Trophoblast cell (in vitro differentiated cells and primary cell): ENCODE measurements at regions not wholly inside any gene's neighbourhood (a gene's known extent, or its start where the extent isn't known, plus 50 kb on each side); places are given as distances from the start of the nearest gene placed in this dataset.

Source experiments
- DNase-seq, 2 donors: peaks; one replicate each; pipeline ENCODE4 v3.0.0-alpha.2; 2016
- H2AFZ ChIP-seq: 2 replicates; pipeline ENCODE4 v1.6.1; 2013; ENCODE audit warnings: low read length, moderate library complexity, mild to moderate bottlenecking; ENCODE audit not compliant: insufficient read depth, poor library complexity
- H2AK5ac ChIP-seq: 2 replicates; pipeline ENCODE4 v1.6.1; 2013; ENCODE audit warnings: mild to moderate bottlenecking, low read length
- H2BK120ac ChIP-seq: 2 replicates; pipeline ENCODE4 v1.6.1; 2013; ENCODE audit warnings: low read length, mild to moderate bottlenecking, moderate library complexity; ENCODE audit not compliant: insufficient read depth, poor library complexity
- H2BK12ac ChIP-seq: 2 replicates; pipeline ENCODE4 v1.6.1; 2013; ENCODE audit warnings: mild to moderate bottlenecking, low read length, moderate library complexity
- H2BK5ac ChIP-seq: 2 replicates; pipeline ENCODE4 v1.6.1; 2013; ENCODE audit warnings: low read length, low read depth, moderate library complexity, mild to moderate bottlenecking; ENCODE audit not compliant: poor library complexity
- H3K14ac ChIP-seq: 2 replicates; pipeline ENCODE4 v1.6.1; 2013; ENCODE audit warnings: mild to moderate bottlenecking, low read length
- H3K18ac ChIP-seq: 2 replicates; pipeline ENCODE4 v1.6.1; 2013; ENCODE audit warnings: mild to moderate bottlenecking, low read length
- H3K23ac ChIP-seq: 2 replicates; pipeline ENCODE4 v1.6.1; 2013; ENCODE audit warnings: low read length
- H3K27ac ChIP-seq: 2 replicates; pipeline ENCODE4 v1.5.1; 2013; ENCODE audit warnings: low read depth, mild to moderate bottlenecking, inconsistent platforms, low read length, moderate library complexity
- H3K27me3 ChIP-seq: 2 replicates; pipeline ENCODE4 v1.6.1; 2013; ENCODE audit warnings: inconsistent platforms, mild to moderate bottlenecking, low read length, moderate library complexity; ENCODE audit not compliant: insufficient read depth
- H3K36me3 ChIP-seq, 2 experiments: 1 replicate in 1 of 2; 2 replicates in 1 of 2; pipeline ENCODE4 v1.6.1; 2013; ENCODE audit warnings: low read length in 2 of 2, mild to moderate bottlenecking in 2 of 2, moderate library complexity in 1 of 2; ENCODE audit not compliant: insufficient read depth in 2 of 2, control insufficient read depth in 1 of 2
- H3K4ac ChIP-seq: 2 replicates; pipeline ENCODE4 v1.6.1; 2013; ENCODE audit warnings: low read depth, mild to moderate bottlenecking, low read length, moderate library complexity
- H3K4me1 ChIP-seq, 2 experiments: 1 replicate in 1 of 2; 2 replicates in 1 of 2; pipeline ENCODE4 v1.6.1; 2013; ENCODE audit warnings: low read length in 2 of 2, mild to moderate bottlenecking in 2 of 2, moderate library complexity in 1 of 2; ENCODE audit not compliant: insufficient read depth in 2 of 2, control insufficient read depth in 1 of 2
- H3K4me2 ChIP-seq: 2 replicates; pipeline ENCODE4 v1.6.1; 2013; ENCODE audit warnings: inconsistent platforms, mild to moderate bottlenecking, low read length, moderate library complexity
- H3K4me3 ChIP-seq: 2 replicates; pipeline ENCODE4 v1.5.1; 2013; ENCODE audit warnings: mild to moderate bottlenecking, low read depth, low read length, inconsistent platforms
- H3K79me1 ChIP-seq: one replicate; pipeline ENCODE4 v1.6.1; 2013; ENCODE audit warnings: low read length
- H3K79me2 ChIP-seq: 2 replicates; pipeline ENCODE4 v1.6.1; 2013; ENCODE audit warnings: low read length, mild to moderate bottlenecking; ENCODE audit not compliant: control insufficient read depth, insufficient read depth, poor library complexity
- H3K9ac ChIP-seq: 2 replicates; pipeline ENCODE4 v1.6.1; 2013; ENCODE audit warnings: mild to moderate bottlenecking, low read length
- H3K9me3 ChIP-seq: 2 replicates; pipeline ENCODE4 v1.6.1; 2013; ENCODE audit warnings: low read depth, mild to moderate bottlenecking, control low read depth, inconsistent platforms, low read length; ENCODE audit not compliant: insufficient read depth
- H4K12ac ChIP-seq: 2 replicates; pipeline ENCODE4 v1.6.1; 2013; ENCODE audit warnings: low read depth, mild to moderate bottlenecking, low read length, moderate library complexity
- H4K8ac ChIP-seq: 2 replicates; pipeline ENCODE4 v1.6.1; 2013; ENCODE audit warnings: low read depth, mild to moderate bottlenecking, low read length, moderate library complexity
- H4K91ac ChIP-seq: one replicate; pipeline ENCODE4 v1.6.1; 2013; ENCODE audit warnings: low read depth, mild to moderate bottlenecking, low read length, moderate library complexity
- whole genome bisulfite sequencing: extraction: QIAGEN DNeasy Blood & Tissue Kit; methylation state at CpG from one replicate; pipeline ENCODE4 v1.1.7; 2013; ENCODE audit warnings: missing lambda C conversion rate; ENCODE audit not compliant: insufficient read length, insufficient coverage; ENCODE audit errors: extremely low coverage; 5-methylcytosine and 5-hydroxymethylcytosine counted together

DNA sequence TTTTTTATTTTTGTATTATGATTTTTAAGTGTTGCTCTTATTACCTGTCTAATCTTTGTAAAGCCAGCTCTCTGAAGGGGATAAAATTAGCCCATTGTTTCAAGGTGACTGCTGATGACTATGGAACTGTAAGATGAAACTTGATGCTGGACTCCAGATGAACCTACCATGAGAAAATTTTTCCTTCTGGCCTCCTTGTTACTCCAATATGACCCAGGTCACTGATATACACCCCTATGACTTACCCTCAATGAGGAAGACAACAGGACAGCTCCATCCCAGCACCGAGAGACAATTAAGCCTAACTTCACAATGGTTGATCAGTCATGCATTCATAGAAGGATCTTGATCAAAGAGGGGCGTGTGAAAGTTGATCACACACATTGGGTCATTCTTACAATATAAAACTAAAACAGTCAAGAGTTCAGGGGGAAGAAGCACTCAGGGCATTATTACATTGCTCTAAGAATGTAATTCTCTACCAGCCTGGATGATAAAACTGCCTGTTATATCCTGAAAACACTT lies 230.8 kb upstream of the AGTR2 start:
- Histone ChIP-seq H3K4ac (no peak overlapping the region), H3K9ac (no peak overlapping the region), H3K9me3 (no peaks in the 10 kb centered on the region), H2AFZ (no peak overlapping the region), H4K12ac (no peak overlapping the region), H2BK12ac (no peak overlapping the region), H3K36me3 (peaks cover 2 to 5% of the 10 kb centered on the region in 2 experiments), H2AK5ac (no peak overlapping the region), H3K4me1 (peaks cover 0 to 3% of the 10 kb centered on the region in 2 experiments), H3K14ac (no peak overlapping the region), H2BK120ac (no peak overlapping the region), H4K91ac (no peak overlapping the region), H3K4me3 (no peak overlapping the region), H3K18ac (no peak overlapping the region), H3K27me3 (no peaks in the 10 kb centered on the region), H3K23ac (no peak overlapping the region), H2BK5ac (no peak overlapping the region), H3K4me2 (no peak overlapping the region), H4K8ac (no peak overlapping the region), H3K79me1 (no peaks in the 10 kb centered on the region), H3K79me2 (no peaks in the 10 kb centered on the region), H3K27ac (no peak overlapping the region)
- DNase-seq = no peak
- WGBS = no CpG with 5 or more reads among the region's 2 CpGs

- Histone ChIP-seq H2BK12ac (no peak overlapping the region), H4K91ac (no peak overlapping the region), H3K9ac (no peak overlapping the region), H3K18ac (no peak overlapping the region), H3K79me2 (no peaks in the 10 kb centered on the region), H3K9me3 (no peaks in the 10 kb centered on the region), H3K4me1 (peaks cover 0 to 3% of the 10 kb centered on the region in 2 experiments), H2BK5ac (no peak overlapping the region), H3K14ac (no peak overlapping the region), H3K4ac (no peak overlapping the region), H3K4me2 (no peak overlapping the region), H2BK120ac (no peak overlapping the region), H3K27ac (no peak overlapping the region), H2AK5ac (no peak overlapping the region), H3K79me1 (no peaks in the 10 kb centered on the region), H3K23ac (no peak overlapping the region), H4K12ac (no peak overlapping the region), H3K4me3 (no peak overlapping the region), H3K36me3 (peaks cover 1 to 5% of the 10 kb centered on the region in 2 experiments), H2AFZ (no peak overlapping the region), H4K8ac (no peak overlapping the region), H3K27me3 (no peaks in the 10 kb centered on the region)
- no peak for DNase-seq
- WGBS = no CpG with 5 or more reads among the region's 2 CpGs
Observed at GRCh38 chrX:115940348-115940747, 230.2 kb upstream of the AGTR2 start.

DNA sequence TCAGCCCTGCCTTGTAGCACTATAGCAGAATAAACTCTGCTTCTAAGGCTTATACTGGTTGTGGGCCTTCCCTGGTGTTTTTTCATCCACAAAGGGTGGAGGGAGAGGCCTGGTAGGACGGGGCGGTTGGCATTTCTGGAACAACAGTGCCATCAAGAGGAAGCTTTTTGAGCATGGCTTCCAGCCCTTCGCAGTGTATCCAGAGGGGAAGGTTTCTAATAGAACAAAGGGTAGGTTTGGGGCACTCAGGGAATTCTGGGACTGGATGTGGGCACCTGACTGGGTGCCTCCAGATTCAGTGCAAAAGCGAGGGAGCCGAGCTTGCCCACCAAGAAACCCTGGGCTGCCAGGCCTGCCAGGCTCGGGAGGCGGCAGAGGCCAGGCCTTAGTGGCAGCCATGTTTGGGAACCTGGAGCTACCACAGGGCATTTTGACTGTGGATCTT lies 229.6 kb upstream of the AGTR2 start:
- H3K79me1 ChIP-seq = no peaks in the 10 kb centered on the region
- no peak overlapping the region for H3K18ac ChIP-seq
- no peaks in the 10 kb centered on the region for H3K9me3 ChIP-seq
- H3K36me3 ChIP-seq = peaks cover 0 to 5% of the 10 kb centered on the region in 2 experiments
- no peak overlapping the region for H4K91ac ChIP-seq
- DNase-seq = peak in 1 of 2 donors; percentile 80
- WGBS = no CpG with 5 or more reads among the region's 7 CpGs
- no peak overlapping the region for H3K9ac ChIP-seq
- no peak overlapping the region for H4K12ac ChIP-seq
- H3K27ac ChIP-seq = no peak overlapping the region
- no peak overlapping the region for H3K23ac ChIP-seq
- no peaks in the 10 kb centered on the region for H3K79me2 ChIP-seq
- H3K4ac ChIP-seq = no peak overlapping the region
- H2BK5ac ChIP-seq = no peak overlapping the region
- no peak overlapping the region for H4K8ac ChIP-seq
- no peak overlapping the region for H3K4me3 ChIP-seq
- no peak overlapping the region for H3K14ac ChIP-seq
- H2BK120ac ChIP-seq = no peak overlapping the region
- no peak overlapping the region for H2AK5ac ChIP-seq
- peaks cover 0 to 3% of the 10 kb centered on the region in 2 experiments for H3K4me1 ChIP-seq
- H3K27me3 ChIP-seq = no peaks in the 10 kb centered on the region
- no peak overlapping the region for H2AFZ ChIP-seq
- no peak overlapping the region for H2BK12ac ChIP-seq
- H3K4me2 ChIP-seq = no peak overlapping the region

- H3K27ac ChIP-seq = no peak overlapping the region
- DNase-seq = no peak
- WGBS = no CpG with 5 or more reads among the region's 3 CpGs
- H4K12ac ChIP-seq = no peak overlapping the region
- no peaks in the 10 kb centered on the region for H3K27me3 ChIP-seq
- H2BK120ac ChIP-seq = no peak overlapping the region
- no peak overlapping the region for H4K8ac ChIP-seq
- no peak overlapping the region for H3K4me3 ChIP-seq
- no peaks in the 10 kb centered on the region for H3K79me1 ChIP-seq
- peaks cover 0 to 3% of the 10 kb centered on the region in 2 experiments for H3K36me3 ChIP-seq
- H3K79me2 ChIP-seq = no peaks in the 10 kb centered on the region
- no peak overlapping the region for H3K4me2 ChIP-seq
- no peak overlapping the region for H3K23ac ChIP-seq
- no peaks in the 10 kb centered on the region for H3K9me3 ChIP-seq
- no peak overlapping the region for H3K18ac ChIP-seq
- peaks cover 0 to 3% of the 10 kb centered on the region in 2 experiments for H3K4me1 ChIP-seq
- H3K9ac ChIP-seq = no peak overlapping the region
- H3K4ac ChIP-seq = no peak overlapping the region
- no peak overlapping the region for H2BK5ac ChIP-seq
- no peak overlapping the region for H2BK12ac ChIP-seq
- no peak overlapping the region for H2AK5ac ChIP-seq
- no peak overlapping the region for H4K91ac ChIP-seq
- no peak overlapping the region for H2AFZ ChIP-seq
- no peak overlapping the region for H3K14ac ChIP-seq
Observed at GRCh38 chrX:115941388-115941787, 229.2 kb upstream of the AGTR2 start.
